ENCODE measurements at regions not wholly inside any gene's neighbourhood (a gene's known extent, or its start where the extent isn't known, plus 50 kb on each side); places are given as distances from the start of the nearest gene placed in this dataset.

GRCh38 chr16:79407461-79408135 lies 192.9 kb downstream of the MAF start:
- in situ Hi-C loops (cut with HindIII; ENCODE audit: low pct_unique_long_range_greater_than_20kb, low sequenced_read_pairs) = no loop called here
- DNase-seq (ENCODE audit: low read depth, low spot score) = no peak
- Histone ChIP-seq H3K4me3 (ENCODE audit: low read depth in 2 of 2, low read length in 2 of 2) (no peak overlapping the region), H3K36me3 (ENCODE audit: control insufficient read depth, insufficient read depth, low read length) (no peaks in the 10 kb centered on the region), H3K27ac (ENCODE audit: low read length) (no peak overlapping the region), H3K9me3 (ENCODE audit: control insufficient read depth, insufficient read depth, low read depth, low read length) (no peaks in the 10 kb centered on the region), H3K27me3 (ENCODE audit: control insufficient read depth, insufficient read depth, low read length) (no peaks in the 10 kb centered on the region), H3K4me1 (ENCODE audit: control insufficient read depth, insufficient read depth, low read length) (no peaks in the 10 kb centered on the region)
- BruUV-seq (replicated peaks) = no TSS peak
- ChIA-PET CTCF (no interaction called here), POLR2A (no interaction called here)
- no peak for TF ChIP-seq POLR2AphosphoS5 (IDR thresholded peaks at IDR 0.05; ENCODE audit: low read depth, low read length)
- no peak for TF ChIP-seq SIN3A (IDR thresholded peaks at IDR 0.05; ENCODE audit: borderline replicate concordance, insufficient read depth, low read depth, low read length)
- TF ChIP-seq, protein P1, sequence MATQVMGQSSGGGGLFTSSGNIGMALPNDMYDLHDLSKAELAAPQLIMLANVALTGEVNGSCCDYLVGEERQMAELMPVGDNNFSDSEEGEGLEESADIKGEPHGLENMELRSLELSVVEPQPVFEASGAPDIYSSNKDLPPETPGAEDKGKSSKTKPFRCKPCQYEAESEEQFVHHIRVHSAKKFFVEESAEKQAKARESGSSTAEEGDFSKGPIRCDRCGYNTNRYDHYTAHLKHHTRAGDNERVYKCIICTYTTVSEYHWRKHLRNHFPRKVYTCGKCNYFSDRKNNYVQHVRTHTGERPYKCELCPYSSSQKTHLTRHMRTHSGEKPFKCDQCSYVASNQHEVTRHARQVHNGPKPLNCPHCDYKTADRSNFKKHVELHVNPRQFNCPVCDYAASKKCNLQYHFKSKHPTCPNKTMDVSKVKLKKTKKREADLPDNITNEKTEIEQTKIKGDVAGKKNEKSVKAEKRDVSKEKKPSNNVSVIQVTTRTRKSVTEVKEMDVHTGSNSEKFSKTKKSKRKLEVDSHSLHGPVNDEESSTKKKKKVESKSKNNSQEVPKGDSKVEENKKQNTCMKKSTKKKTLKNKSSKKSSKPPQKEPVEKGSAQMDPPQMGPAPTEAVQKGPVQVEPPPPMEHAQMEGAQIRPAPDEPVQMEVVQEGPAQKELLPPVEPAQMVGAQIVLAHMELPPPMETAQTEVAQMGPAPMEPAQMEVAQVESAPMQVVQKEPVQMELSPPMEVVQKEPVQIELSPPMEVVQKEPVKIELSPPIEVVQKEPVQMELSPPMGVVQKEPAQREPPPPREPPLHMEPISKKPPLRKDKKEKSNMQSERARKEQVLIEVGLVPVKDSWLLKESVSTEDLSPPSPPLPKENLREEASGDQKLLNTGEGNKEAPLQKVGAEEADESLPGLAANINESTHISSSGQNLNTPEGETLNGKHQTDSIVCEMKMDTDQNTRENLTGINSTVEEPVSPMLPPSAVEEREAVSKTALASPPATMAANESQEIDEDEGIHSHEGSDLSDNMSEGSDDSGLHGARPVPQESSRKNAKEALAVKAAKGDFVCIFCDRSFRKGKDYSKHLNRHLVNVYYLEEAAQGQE (IDR thresholded peaks at IDR 0.05; ENCODE audit: insufficient read depth in 1 of 2, low read depth in 2 of 2, low read length in 1 of 2) = no peak
- no peak for TF ChIP-seq CTCF (IDR thresholded peaks at IDR 0.05)
- TF ChIP-seq TCF7L2 (IDR thresholded peaks at IDR 0.05; ENCODE audit: low read depth, low read length) = no peak
- intact Hi-C loops (cut with micrococcal nuclease; ENCODE audit: unreplicated experiment) = no loop called here
- no peak for ATAC-seq

GRCh38 chr16:79407005-79407404 lies 193.5 kb downstream of the MAF start:
- BruUV-seq (replicated peaks) = no TSS peak
- ChIA-PET POLR2A (no interaction called here), CTCF (no interaction called here)
- no peak for ATAC-seq
- no peaks in the 10 kb centered on the region for H3K9me3 ChIP-seq (ENCODE audit: control insufficient read depth, insufficient read depth, low read depth, low read length)
- TF ChIP-seq SIN3A (IDR thresholded peaks at IDR 0.05; ENCODE audit: borderline replicate concordance, insufficient read depth, low read depth, low read length) = no peak
- H3K27me3 ChIP-seq (ENCODE audit: control insufficient read depth, insufficient read depth, low read length) = no peaks in the 10 kb centered on the region
- in situ Hi-C loops (cut with HindIII; ENCODE audit: low pct_unique_long_range_greater_than_20kb, low sequenced_read_pairs) = no loop called here
- no peaks in the 10 kb centered on the region for H3K4me1 ChIP-seq (ENCODE audit: control insufficient read depth, insufficient read depth, low read length)
- H3K4me3 ChIP-seq (ENCODE audit: low read depth in 2 of 2, low read length in 2 of 2) = no peak overlapping the region
- H3K27ac ChIP-seq (ENCODE audit: low read length) = no peak overlapping the region
- no peak for DNase-seq (ENCODE audit: low read depth, low spot score)
- intact Hi-C loops (cut with micrococcal nuclease; ENCODE audit: unreplicated experiment) = no loop called here
- no peaks in the 10 kb centered on the region for H3K36me3 ChIP-seq (ENCODE audit: control insufficient read depth, insufficient read depth, low read length)

DNA sequence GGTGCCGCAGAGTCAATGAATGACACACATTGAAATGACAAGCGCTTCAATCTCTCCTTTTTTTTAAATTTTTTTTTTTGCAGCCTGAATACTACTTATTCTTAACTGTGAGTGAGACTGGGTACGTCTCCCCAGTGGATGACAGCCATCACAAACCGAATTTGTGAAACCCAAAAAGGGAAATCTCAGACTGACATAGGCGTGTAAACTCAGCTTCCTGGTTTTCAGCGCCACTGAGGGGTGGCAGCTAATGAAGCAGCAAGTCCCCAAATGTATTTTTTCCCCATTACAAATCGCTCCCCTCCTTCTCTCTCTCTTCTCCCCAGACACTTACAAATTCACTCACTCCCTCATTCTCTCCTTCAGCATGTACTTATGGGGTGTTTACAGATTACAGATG lies 196.0 kb downstream of the MAF start:
- in situ Hi-C loops (cut with HindIII; ENCODE audit: low pct_unique_long_range_greater_than_20kb, low sequenced_read_pairs) = no loop called here
- Histone ChIP-seq H3K27ac (ENCODE audit: low read length) (no peak overlapping the region), H3K4me3 (ENCODE audit: low read depth in 2 of 2, low read length in 2 of 2) (no peak overlapping the region), H3K4me1 (ENCODE audit: control insufficient read depth, insufficient read depth, low read length) (no peaks in the 10 kb centered on the region), H3K36me3 (ENCODE audit: control insufficient read depth, insufficient read depth, low read length) (no peaks in the 10 kb centered on the region), H3K9me3 (ENCODE audit: control insufficient read depth, insufficient read depth, low read depth, low read length) (no peaks in the 10 kb centered on the region), H3K27me3 (ENCODE audit: control insufficient read depth, insufficient read depth, low read length) (no peaks in the 10 kb centered on the region)
- no TSS peak for BruUV-seq (replicated peaks)
- POLR2A ChIA-PET = no interaction called here
- no peak for ATAC-seq
- TF ChIP-seq, protein P1 (IDR thresholded peaks at IDR 0.05; ENCODE audit: insufficient read depth in 1 of 2, low read depth in 2 of 2, low read length in 1 of 2) = no peak
- TF ChIP-seq POLR2AphosphoS5 (IDR thresholded peaks at IDR 0.05; ENCODE audit: low read depth, low read length) = no peak
- no peak for TF ChIP-seq CTCF (IDR thresholded peaks at IDR 0.05)
- no peak for DNase-seq (ENCODE audit: low read depth, low spot score)
- CTCF ChIA-PET = no interaction called here
- intact Hi-C loops (cut with micrococcal nuclease; ENCODE audit: unreplicated experiment) = no loop called here
